LoVo (cell line): ENCODE measurements at regions not wholly inside any gene's neighbourhood (a gene's known extent, or its start where the extent isn't known, plus 50 kb on each side); places are given as distances from the start of the nearest gene placed in this dataset.

Experiments
- DNase-seq: peaks from one replicate; pipeline ENCODE4 v3.0.0-alpha.2; 2016; ENCODE audit warnings: low spot score

DNA sequence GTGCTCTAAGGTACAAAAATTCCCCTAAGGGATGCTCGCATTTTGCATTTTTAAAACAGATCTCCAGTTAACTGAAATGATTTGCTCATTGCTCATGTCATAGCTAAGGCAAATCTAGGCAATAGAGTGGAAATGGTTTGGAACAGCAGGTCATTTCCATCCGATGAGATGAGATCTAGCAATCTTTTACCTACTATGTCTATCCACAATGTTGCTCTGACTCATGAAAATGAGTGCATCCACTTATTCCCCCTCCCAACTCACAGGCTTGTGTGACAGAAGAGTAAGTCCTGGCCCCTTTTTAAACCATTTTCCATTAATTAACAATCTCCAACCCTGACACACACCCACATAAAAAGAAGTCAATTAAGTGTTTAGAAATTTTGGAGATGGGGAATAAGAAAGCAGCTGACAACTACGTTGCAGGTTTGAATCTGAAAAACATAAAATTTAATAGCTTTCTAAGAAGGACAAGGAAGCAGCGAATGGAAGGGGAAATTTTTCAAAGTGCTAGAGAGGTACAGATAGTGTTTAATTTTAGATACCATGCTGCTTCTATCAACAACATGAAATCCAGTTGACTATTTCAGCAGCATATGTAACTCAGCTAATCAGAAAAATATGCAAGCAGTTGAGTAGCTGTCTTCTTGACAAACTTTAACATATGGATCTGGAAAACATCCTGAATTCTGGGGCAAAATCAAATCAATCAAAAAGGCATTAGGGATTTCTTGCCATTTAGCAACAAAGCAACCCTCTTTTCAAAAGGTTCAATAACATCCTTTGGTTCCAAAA lies 112.0 kb downstream of the TMCO5A start:
- DNase-seq, result no peak

DNA sequence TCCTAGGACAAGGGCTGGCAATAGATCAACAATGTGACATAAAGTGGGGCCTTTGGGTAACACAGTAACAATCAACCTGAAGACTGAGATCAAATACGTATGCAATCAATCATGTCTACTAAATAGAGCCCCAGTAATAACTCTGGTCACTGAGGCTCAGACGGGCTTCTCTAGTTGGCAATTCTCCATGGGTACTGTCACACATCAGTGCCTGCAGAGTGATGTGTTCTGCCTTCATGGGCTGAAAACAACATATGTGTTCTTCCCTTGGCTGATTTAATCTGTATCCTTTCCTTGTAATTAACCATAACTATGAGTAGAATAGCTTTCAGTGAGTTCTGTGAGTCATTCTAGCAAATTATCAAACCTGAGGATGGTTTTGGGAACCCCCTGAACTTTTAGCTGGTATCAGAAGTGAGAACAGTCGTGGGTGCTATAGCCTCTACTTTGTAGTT lies 113.6 kb downstream of the TMCO5A start:
- no peak for DNase-seq

DNA sequence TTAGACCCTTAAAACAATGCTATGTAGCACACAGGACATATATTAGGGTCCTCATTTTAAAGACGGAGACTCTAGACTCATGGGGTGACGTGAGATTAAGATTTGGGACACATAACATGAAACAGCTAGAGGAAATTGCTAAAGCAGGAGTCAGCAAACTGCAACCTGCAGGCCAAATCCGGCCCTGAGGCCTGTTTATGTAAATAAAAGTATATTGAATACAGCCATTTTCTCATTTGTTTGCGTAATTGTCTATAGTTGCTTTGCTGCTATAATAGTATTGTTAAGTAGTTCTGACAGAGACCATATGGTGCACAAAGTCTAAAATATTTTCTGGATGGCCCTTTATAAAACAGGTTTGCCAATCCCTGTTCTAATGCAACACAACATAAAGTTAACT lies 115.5 kb downstream of the TMCO5A start:
- no peak for DNase-seq

DNA sequence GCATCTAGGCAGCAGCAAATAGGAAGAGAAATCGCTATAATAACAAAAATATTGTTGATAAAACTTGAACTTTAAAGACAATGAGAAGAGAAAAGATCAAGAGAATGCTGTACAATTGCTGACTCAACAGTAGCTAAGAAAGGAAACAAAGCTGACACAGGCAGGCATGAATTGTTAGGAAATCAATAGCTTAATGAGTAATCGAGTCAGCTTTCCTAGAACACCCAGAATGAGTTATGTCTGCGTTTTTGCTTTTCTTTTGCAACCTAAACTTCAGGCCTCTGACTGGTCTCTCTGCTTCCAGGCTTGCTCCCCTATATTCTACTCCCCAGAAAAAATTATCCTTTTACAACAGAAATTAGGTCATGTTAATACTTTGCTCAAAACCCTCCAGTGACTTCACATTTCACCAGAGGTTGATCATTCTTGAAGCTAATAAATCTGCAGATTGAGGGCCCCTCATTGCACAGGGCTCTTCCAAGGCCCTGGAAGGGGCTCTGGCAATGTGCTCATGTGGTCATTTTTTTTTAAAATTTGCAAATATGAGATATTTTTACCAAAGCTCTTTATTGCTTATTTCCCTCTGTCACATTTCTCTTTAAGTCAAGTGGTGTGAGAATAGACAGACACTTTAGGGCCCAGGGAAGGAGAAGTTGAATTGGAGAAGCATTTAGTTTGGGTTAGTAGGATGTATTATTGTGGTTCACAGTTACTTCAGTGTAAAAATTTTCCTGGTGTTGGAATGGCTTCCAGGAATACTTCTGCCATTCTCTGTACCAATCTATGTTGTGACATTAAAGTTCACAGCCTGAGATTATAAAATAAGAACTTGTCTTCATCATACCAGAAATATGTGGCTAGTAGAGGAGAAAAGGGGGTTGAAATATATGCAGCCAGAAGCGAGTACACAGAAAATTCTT lies 116.3 kb downstream of the TMCO5A start:
- no peak for DNase-seq

DNA sequence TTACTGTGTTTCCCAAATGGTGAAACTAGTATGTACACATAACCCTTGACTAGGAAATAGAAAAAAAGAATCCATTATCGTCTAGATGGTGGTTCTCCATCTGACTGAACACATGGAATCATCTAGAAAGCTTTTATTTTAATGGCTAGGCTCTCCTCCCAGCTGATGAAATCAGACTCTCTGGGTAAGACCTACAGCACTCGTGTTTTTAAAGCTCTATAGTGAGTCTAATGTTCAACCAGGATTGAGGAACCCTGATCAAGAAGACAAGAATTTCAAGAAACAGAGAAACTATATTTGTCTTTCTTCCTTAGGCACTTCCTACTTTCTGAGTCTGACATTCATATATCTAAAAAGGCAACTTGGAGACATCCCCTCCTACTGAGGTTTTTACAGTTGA lies 118.8 kb downstream of the TMCO5A start:
- DNase-seq, result no peak

DNA sequence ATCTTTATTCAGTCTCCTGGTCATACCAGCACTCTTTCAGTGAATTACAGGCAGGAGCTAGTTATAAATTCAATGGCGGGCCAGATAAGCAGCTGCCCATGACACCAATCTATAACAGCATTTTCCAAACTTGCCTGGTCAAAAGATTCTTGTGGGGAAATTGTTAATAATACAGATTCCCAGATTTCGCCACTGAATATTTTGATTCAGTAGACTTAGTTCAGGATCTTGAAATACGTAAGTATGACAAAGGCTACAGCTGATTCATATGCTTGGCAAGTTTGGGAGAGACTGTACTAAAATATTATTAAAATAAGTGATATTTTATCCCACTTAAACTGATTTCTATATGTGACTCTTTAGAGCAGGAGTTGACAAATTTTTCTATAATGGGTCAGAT lies 119.3 kb downstream of the TMCO5A start:
- no peak for DNase-seq

DNA sequence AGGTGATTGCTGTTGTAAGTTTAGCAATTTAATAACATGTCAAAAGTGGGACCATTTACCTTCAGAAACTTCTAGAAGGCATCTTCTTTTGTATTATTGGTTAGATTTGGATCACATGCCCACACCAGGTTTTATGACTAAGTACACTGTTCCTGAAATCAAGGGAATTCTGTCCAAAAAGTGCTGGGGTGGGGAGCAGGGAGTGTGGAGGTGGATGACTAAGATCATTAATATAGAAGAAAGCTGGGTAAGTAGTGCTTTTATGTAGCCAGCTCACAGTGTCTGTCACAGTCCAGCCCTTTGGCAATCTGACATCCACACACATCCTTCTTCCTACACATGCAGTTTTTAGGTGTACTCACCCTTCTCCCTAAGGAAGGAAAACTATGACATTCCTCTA lies 120.0 kb downstream of the TMCO5A start:
- no peak for DNase-seq

DNA sequence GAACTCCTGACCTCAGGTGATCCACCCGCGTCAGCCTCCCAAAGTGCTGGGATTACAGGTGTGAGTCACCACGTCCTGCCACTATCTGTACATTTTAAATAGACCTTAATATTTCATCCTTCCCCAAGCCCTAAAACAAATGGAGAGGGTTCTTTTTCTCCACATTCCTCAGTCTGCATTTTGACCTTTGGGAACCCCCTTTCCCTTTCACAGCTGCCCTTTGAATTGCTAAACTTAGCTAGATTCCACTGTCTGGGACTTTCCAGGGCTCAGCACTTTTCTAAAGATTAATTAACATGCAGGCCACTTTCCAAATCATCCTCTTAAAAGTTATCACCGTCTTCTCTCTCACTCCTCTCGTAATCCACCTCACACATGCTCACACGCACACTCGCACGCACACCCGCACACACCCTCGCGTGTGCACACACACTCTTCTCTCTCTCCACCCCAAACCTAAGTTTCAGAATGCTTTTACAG lies 124.2 kb downstream of the TMCO5A start:
- no peak for DNase-seq

DNA sequence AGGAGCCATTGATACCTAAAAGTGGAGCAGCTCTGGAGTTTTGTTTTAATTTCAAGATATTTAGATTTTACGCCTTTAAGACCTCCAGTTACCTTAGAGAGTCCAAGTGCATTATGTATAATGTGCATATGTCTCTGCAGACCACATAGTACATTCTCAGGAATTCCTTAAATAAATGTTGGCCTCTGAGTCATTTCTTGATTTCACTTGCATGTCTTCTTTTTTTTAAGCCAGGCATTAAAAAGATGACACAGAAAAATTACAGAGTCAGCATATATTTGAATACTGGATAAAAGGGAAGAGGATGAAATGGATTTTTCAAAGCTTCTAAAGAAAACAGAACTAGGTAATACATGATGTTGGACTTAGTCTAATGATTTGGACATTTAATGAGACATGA lies 125.2 kb downstream of the TMCO5A start:
- no peak for DNase-seq

DNA sequence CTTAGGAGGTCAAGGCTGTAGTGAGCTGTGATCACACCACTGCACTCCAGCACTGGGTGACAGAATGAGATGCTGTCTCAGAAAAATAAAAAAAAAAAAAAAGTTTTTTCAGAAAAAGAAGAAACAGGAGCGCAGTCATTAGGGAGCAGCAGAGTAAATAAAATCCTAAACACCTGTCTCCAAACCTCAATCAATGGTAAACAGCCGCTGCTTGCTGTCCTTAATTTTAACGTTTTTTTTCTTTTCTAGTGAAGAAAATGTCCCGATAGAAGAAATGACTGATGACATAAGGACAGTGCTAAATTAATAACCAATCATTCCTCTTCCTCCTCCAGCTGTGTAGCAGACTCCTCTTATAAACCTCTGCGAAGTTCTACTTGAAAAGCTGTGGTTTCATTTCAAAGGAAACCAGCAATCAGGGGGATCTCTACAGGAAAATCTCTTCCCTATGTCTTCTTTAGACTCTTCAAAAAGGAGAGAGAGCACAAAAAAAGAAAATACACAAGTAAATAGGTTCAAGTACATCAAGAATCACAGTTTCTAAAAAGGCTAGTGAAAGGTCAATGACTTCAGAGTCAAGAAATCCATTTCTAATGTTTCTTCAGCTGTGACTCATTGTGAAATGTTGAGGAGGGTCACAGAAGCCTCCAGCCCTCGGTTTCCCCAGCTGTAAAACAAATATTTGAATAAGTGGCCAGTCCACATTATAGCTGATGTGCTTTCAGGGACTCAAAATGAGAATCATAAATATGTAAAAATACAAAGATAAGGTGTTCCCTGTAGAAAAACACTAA lies 127.6 kb downstream of the TMCO5A start:
- no peak for DNase-seq

DNA sequence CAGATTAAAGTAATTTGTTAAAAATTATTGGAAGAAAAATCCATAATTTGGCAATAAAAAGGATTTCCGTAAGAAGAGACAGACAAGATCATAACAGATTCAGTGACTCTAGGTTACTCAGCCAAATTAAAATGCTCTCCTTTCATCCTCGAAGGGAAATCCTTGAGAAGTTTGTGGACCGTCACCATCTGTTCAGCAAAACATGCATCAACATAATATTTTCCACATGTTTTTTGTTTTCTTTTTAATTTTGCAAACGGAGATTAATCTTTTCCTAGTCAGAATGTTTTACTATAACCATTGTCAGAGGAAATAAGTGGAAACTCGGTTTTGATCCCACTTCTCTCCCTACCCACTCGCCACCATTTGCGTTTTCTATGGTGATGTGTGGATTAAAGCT lies 128.3 kb downstream of the TMCO5A start:
- no peak for DNase-seq

DNA sequence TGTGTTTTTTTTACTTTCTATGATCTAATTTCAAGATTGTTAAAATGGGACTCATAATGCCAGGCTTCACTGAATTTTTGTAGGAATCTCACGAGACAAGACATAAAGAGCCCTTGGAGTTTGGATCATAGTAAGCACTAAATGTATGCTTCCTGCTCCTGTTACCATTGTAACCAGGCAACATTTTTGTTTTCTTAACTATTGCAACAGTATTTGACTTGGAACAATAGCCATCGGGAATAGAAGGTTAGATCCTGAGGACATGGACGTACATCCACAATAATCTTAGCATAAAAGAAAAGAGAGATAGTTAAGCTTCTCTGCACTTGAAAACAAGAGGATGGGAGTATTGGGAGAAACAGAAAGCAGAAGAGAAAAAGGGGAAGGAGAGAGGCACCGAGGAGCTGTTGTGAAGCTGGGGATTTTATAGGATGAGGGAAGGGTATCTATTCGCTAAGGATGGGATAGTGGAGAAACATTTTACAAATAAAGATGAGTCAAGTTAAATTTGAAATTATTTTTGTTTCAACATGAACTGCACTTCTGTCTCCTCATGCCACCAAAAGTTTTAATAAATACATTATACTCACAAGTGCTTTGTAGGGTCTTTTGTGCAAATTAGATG lies 131.4 kb downstream of the TMCO5A start:
- no peak for DNase-seq

DNA sequence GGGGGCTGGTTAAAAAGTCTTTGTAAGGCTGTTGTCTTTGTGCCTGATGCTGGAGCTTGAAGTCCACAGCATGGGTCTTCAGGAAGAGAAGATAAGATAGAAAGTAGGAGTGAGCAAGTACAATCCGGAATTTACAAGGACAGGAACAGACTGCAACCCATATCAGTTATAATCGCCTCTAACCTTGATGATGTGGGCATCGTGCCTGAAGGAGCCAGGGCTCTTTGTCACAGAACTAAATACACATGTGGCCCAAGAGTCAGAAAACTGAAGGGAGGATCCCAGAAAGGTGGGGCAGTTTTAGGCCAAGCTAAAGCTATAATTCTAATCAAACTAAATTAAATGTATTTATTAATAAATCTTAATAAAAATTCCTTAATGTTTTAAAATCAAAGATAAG lies 132.2 kb downstream of the TMCO5A start:
- DNase-seq, result no peak

DNA sequence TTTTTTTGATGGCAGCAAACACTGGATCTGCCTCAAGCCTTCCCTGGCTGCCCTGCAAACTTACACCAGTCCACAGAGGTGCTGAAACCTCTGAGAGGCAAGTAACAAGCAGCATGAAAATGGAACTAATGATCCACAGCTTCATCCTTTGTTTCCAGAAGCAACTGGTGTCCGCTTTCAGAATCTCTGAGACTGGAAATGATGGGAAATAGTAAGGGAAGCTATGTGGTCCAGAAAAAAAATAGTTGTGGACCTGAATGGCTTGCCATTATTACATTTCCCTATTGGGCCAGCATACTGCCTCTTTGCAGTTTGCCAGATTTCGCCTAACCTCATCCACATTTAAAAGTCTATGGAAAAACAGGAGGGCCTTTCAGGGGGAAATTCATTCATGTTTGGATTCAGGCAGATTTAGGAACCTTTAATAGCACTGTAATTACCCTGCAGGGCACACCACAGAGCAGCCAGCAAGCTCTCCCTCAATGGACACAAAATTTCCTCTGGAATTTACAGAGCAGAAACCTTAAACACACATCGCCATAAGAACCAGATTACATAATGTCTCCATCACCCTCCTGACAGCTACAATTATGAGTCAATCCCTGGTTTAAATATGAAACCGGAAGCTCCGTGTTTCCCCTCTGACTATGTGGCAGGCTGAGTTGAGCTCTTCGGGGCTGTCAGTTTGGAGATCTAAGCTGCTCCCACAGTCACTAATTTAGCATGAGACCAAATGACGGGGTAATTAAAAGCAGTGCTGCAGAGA lies 134.4 kb downstream of the TMCO5A start:
- peak; percentile 68 for DNase-seq

DNA sequence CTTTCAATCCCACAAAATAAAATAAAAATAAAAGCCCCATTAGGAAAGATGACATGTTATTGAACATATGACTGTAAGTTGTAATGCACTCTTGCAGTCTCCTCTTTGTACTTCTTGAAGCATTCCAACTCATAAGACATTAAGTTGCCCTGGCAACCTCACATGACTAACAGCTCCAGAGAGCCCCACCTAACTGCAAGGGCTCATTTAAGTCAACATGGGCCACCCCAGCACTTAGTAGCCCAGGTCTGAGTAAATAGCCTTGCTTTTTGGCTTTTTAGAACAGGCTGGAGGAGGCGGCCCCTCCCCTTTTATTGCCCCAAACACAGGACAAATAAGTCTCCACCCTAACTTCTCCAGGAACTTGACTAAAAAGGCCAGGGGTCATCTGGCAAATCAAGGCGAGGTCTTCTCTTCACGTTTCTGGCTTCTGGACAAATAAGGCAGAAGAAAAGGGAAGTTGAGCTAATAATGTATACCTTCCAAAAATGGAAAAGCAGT lies 135.1 kb downstream of the TMCO5A start:
- DNase-seq, result peak; percentile 82

DNA sequence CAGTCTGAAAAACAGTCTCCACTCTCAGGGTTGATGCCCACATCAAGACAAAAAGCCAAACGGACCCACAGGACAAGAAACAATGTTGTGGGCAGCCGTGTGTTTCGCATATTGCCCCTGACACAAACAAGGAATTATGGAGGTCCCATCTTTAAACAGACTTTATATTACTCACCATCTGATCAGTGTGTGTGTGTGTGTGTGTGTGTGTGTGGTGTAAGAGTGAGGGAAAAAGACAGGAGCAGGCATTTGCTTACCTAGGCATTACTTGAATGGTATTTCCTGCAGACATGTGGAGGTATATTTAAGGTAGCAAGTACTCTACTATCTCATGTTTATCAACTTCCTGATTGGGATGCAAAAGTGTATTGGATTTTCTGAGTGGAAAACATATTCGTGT lies 136.3 kb downstream of the TMCO5A start:
- no peak for DNase-seq

DNA sequence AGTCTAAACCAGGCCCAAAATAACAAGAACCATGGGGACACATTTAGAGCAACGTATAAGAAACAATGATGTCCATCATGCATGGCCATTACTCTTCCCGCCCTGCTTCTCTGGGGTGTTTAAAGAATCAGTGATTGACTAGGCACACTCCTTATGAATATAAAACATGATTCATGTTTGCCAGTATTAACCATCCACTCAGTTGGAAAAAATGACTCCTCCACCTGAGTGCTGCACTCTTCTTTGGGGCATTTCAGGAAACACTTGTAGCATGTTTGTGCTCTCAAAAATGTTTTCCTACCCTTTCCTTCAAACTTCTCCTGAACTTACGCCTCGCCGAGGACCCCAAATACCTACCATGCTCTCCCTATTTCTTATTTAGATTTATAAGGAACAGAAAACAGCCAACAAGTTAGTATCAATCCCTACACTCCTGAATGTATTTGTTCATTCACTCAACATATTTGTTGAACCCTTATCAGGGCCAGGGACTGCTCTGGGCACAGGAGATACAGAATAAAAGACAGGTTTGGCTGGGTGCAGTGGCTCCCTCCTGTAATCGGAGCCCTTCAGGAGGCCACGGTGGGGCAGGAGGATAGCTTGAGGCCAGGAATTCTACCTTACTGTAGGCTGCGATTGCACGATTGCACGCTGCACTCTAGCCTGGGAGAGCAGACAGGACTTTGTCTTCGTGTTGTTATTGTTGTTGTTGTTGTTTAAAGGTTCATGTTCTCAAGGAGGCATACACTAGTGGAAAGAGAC lies 137.0 kb downstream of the TMCO5A start:
- no peak for DNase-seq

DNA sequence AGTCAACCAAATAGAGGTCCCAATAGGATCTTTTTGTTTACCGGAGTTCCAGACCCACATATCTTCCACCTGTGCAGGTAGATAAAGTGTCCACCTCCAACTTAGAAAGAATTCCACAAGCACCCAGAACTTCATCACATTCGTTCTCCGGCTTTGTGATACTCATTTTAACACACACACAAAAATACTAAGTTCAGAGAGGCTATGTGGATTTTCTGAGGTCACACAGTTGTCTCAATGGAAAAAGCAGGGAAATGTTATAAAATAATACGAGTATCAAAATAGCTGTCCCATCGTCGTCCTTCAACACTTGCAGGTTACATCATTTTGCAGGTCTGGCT lies 137.5 kb downstream of the TMCO5A start:
- DNase-seq, result no peak

DNA sequence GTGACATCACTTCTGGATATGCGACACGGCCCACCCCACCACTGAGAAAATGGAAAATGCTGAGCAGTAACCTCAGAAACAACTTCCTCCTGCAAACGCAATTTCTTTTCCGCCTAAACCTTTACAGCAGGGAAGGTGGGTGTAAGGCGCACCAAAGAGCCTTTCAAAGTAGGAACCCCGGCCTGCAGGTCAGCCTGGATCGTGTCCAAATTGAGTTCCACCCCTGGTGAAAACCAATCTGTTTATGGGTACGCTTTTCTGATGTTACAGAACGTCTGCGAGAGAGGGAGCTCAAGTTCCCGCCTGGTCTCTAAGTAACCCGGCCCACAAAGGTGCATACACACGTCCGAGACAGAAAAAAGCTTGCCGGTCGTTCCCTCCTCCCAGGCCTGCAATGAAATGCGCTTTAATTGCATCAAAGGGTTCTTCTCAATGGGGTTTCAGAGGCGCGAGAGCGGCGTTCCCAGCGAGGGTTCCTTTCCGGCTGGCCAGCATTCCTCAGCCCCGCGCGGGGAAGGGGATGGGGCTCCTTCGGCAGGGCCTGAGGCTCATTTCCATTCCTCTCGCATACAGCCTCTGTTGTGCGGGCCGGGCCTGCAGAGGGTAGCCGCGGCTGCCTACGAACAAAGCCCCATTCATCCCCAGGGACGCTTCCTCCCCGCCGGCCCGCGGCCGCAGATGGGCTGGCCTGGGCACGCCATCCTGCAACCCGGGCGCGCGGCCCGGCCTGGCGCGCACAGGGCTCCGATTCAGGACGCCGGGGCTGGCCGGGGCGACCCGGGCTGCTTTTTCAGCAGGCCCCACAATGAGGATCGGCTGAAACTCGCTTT lies 138.1 kb downstream of the TMCO5A start:
- peak; percentile 85 for DNase-seq
